PC-3 (cell line): ENCODE measurements at regions not wholly inside any gene's neighbourhood (a gene's known extent, or its start where the extent isn't known, plus 50 kb on each side); places are given as distances from the start of the nearest gene placed in this dataset.

Experiments used
- ATAC-seq: fragments of 200-7000 bp; cut with Tn5 transposase; 2 replicates; pipeline ENCODE4 v1.9.1; 2020; ENCODE audit warnings: mild to moderate bottlenecking, moderate library complexity
- BruUV-seq: library from RNA; stranded (reverse); fragments of 400-500 nt; replicated peaks from 2 replicates; lab custom pipeline; 2021; lab: Mats Ljungman, UMichigan
- CTCF ChIA-PET: fragments of 300-600 bp; sonication (Branson Sonifier 250); formaldehyde crosslinking; loops from one replicate; lab custom pipeline; 2022; ENCODE audit warnings: antibody characterized with exemption; lab: Charles Lee
- POLR2A ChIA-PET: fragments of 300-600 bp; sonication (Branson Sonifier 250); formaldehyde crosslinking; loops from one replicate; lab custom pipeline; 2022; ENCODE audit warnings: antibody characterized with exemption; ENCODE audit not compliant: unreplicated experiment; lab: Charles Lee
- DNase-seq: peaks from one replicate; pipeline ENCODE4 v3.0.0-alpha.2; 2015
- H2AFZ ChIP-seq: fragments of 300-600 bp; sonication (generic); 2 replicates; pipeline ENCODE4 v1.6.0; 2016; ENCODE audit warnings: antibody characterized with exemption, low read length
- H3F3A ChIP-seq: fragments of 300-600 bp; sonication (generic); one replicate; pipeline ENCODE4 v1.6.0; 2017; ENCODE audit warnings: antibody characterized with exemption, low read length, control low read depth, mild to moderate bottlenecking; ENCODE audit not compliant: unreplicated experiment
- H3K27ac ChIP-seq: fragments of 300-600 bp; sonication (generic); 2 replicates; pipeline ENCODE4 v1.5.1; 2016; ENCODE audit warnings: mild to moderate bottlenecking, low read length
- H3K27me3 ChIP-seq: fragments of 300-600 bp; sonication (generic); 2 replicates; pipeline ENCODE4 v1.6.1; 2016; ENCODE audit warnings: low read length, mixed read lengths
- H3K36me3 ChIP-seq: fragments of 300-600 bp; sonication (generic); 2 replicates; pipeline ENCODE4 v1.6.1; 2016; ENCODE audit warnings: low read depth, mixed run types, low read length, mixed read lengths
- H3K4me1 ChIP-seq: fragments of 300-600 bp; sonication (generic); 2 replicates; pipeline ENCODE4 v1.5.1; 2016; ENCODE audit warnings: low read length; ENCODE audit not compliant: insufficient read depth
- H3K4me2 ChIP-seq: fragments of 300-600 bp; sonication (generic); 2 replicates; pipeline ENCODE4 v1.6.0; 2016; ENCODE audit warnings: low read length
- H3K4me3 ChIP-seq: fragments of 300-600 bp; sonication (generic); 2 replicates; pipeline ENCODE4 v1.5.1; 2016; ENCODE audit warnings: mild to moderate bottlenecking, low read length, mixed read lengths
- H3K79me2 ChIP-seq: fragments of 300-600 bp; sonication (generic); 2 replicates; pipeline ENCODE4 v1.6.1; 2017; ENCODE audit warnings: low read length, mixed read lengths
- H3K9ac ChIP-seq: fragments of 300-600 bp; sonication (generic); 2 replicates; pipeline ENCODE4 v1.6.0; 2016; ENCODE audit warnings: mild to moderate bottlenecking, low read length
- H3K9me2 ChIP-seq: fragments of 300-600 bp; sonication (generic); replicated peaks from 2 replicates; pipeline ENCODE4 v1.6.1; 2016; ENCODE audit warnings: mixed run types, low read length, mixed read lengths
- H3K9me3 ChIP-seq: fragments of 300-600 bp; sonication (generic); 2 replicates; pipeline ENCODE4 v1.6.1; 2016; ENCODE audit warnings: low read length, mixed read lengths
- H4K20me1 ChIP-seq: fragments of 300-600 bp; sonication (generic); 2 replicates; pipeline ENCODE4 v1.6.1; 2016; ENCODE audit warnings: low read length, mixed read lengths
- CTCF ChIP-seq: fragments of 300-600 bp; sonication (generic); conservative IDR thresholded peaks from 2 replicates; pipeline ENCODE4 v1.5.1; 2017; ENCODE audit warnings: antibody characterized with exemption, low read depth, mild to moderate bottlenecking, low read length
- EZH2 ChIP-seq: fragments of 300-600 bp; sonication (generic); IDR thresholded peaks from one replicate; pipeline ENCODE4 v1.6.1; 2017; ENCODE audit warnings: antibody characterized with exemption, mild to moderate bottlenecking, low read length; ENCODE audit not compliant: unreplicated experiment
- EZH2phosphoT487 ChIP-seq: fragments of 300-600 bp; sonication (generic); IDR thresholded peaks from 2 replicates; pipeline ENCODE4 v1.6.1; 2018; ENCODE audit warnings: mild to moderate bottlenecking, antibody characterized with exemption, low read length, borderline replicate concordance
- intact Hi-C: fragments of 100-400 bp; cut with micrococcal nuclease; formaldehyde crosslinking; loops from 2 replicates; pipeline ENCODE4 v1.9.0; 2023

GRCh38 chr13:76720821-76721220, 165.4 kb downstream of the KCTD12 start:
- H3K9me3 ChIP-seq: no peaks in the 10 kb centered on the region
- no peaks in the 10 kb centered on the region for H3K9me2 ChIP-seq
- no TSS peak for BruUV-seq
- no peaks in the 10 kb centered on the region for H3K79me2 ChIP-seq
- DNase-seq (no peak), ATAC-seq (no peak)
- no peaks in the 10 kb centered on the region for H3K36me3 ChIP-seq
- no peak overlapping the region for H2AFZ ChIP-seq
- intact Hi-C loops: no loop called here
- no peaks in the 10 kb centered on the region for H3K4me1 ChIP-seq
- H3K4me3 ChIP-seq: no peak overlapping the region
- no peak overlapping the region for H3K4me2 ChIP-seq
- TF ChIP-seq EZH2phosphoT487: no peak
- TF ChIP-seq EZH2: no peak
- H3K27ac ChIP-seq: no peak overlapping the region
- H3K27me3 ChIP-seq: 0 out of 2 replicates have a peak, but pooled peaks cover 3% of the 10 kb centered on the region
- H3K9ac ChIP-seq: no peak overlapping the region
- ChIA-PET CTCF (no interaction called here), POLR2A (no interaction called here)
- H4K20me1 ChIP-seq: no peaks in the 10 kb centered on the region
- H3F3A ChIP-seq: no peaks in the 10 kb centered on the region

- Histone ChIP-seq H3K27me3 (peaks cover 3% of the 10 kb centered on the region; the same call in 1 of the 2 replicates), H3K4me1 (no peaks in the 10 kb centered on the region), H3K9me2 (no peaks in the 10 kb centered on the region), H3K4me2 (no peak overlapping the region), H3K79me2 (no peaks in the 10 kb centered on the region), H2AFZ (no peak overlapping the region), H3K27ac (no peak overlapping the region), H3K9me3 (no peaks in the 10 kb centered on the region), H3K36me3 (no peaks in the 10 kb centered on the region), H4K20me1 (no peaks in the 10 kb centered on the region), H3K4me3 (no peak overlapping the region), H3K9ac (no peak overlapping the region), H3F3A (no peaks in the 10 kb centered on the region)
- DNase-seq (no peak), ATAC-seq (no peak)
- BruUV-seq: no TSS peak
- POLR2A ChIA-PET: no interaction called here
- no peak for TF ChIP-seq EZH2phosphoT487
- TF ChIP-seq CTCF: no peak
- no peak for TF ChIP-seq EZH2
- CTCF ChIA-PET: no interaction called here
- intact Hi-C loops: no loop called here
Observed at GRCh38 chr13:76720416-76720815, 165.8 kb downstream of the KCTD12 start.

GRCh38 chr13:76719955-76720354, 166.2 kb downstream of the KCTD12 start:
- Histone ChIP-seq H3K4me1 (no peaks in the 10 kb centered on the region), H2AFZ (no peak overlapping the region), H3K4me2 (no peak overlapping the region), H3K9ac (no peak overlapping the region), H3K9me2 (no peaks in the 10 kb centered on the region), H3F3A (no peaks in the 10 kb centered on the region), H3K79me2 (no peaks in the 10 kb centered on the region), H3K4me3 (no peak overlapping the region), H3K27me3 (peaks cover 2% of the 10 kb centered on the region; the same call in 1 of the 2 replicates), H4K20me1 (no peaks in the 10 kb centered on the region), H3K36me3 (no peaks in the 10 kb centered on the region), H3K9me3 (no peaks in the 10 kb centered on the region), H3K27ac (no peak overlapping the region)
- ATAC-seq (no peak), DNase-seq (no peak)
- no TSS peak for BruUV-seq
- POLR2A ChIA-PET: no interaction called here
- CTCF ChIA-PET: no interaction called here
- intact Hi-C loops: no loop called here
- TF ChIP-seq EZH2 (no peak), CTCF (no peak), EZH2phosphoT487 (no peak)
